B cell (primary cell): ENCODE measurements at regions not wholly inside any gene's neighbourhood (a gene's known extent, or its start where the extent isn't known, plus 50 kb on each side); places are given as distances from the start of the nearest gene placed in this dataset.

Source experiments
- ATAC-seq: fragments of 200-7000 bp; cut with Tn5 transposase; one replicate; pipeline ENCODE4 v1.10.0; 2021; ENCODE audit warnings: low read depth, mild to moderate bottlenecking, moderate number of reproducible peaks, moderate library complexity
- CTCF ChIA-PET: fragments of 350-600 bp; sonication (Branson Sonifier 250); formaldehyde crosslinking; loops from one replicate; lab custom pipeline; 2021; ENCODE audit warnings: antibody characterized with exemption, inconsistent platforms; lab: Charles Lee
- POLR2A ChIA-PET: fragments of 350-600 bp; sonication (Branson Sonifier 250); formaldehyde crosslinking; loops from one replicate; lab custom pipeline; 2021; ENCODE audit warnings: antibody characterized with exemption; lab: Charles Lee
- DNase-seq: peaks from one replicate; pipeline ENCODE4 v3.0.0; 2013
- H2AFZ ChIP-seq: 2 replicates; pipeline ENCODE4 v1.6.1; 2012; ENCODE audit warnings: mild to moderate bottlenecking, low read depth, low read length; ENCODE audit not compliant: insufficient read depth, poor library complexity, severe bottlenecking
- H3K27ac ChIP-seq, 2 donors: 1 replicate in 1 of 2; 2 replicates in 1 of 2; pipeline ENCODE4 v1.5.1; 2012 to 2013; ENCODE audit warnings: low read length in 2 of 2, mild to moderate bottlenecking in 2 of 2, moderate library complexity in 1 of 2
- H3K27me3 ChIP-seq, 4 experiments: fragments of 200-600 bp in 1 of 4; sonication (generic) in 1 of 4; replicated peaks in 1 of 4; 1 replicate in 2 of 4; 2 replicates in 2 of 4; pipeline versions ENCODE4 v1.6.1 to v1.7.0; 2013 to 2016; ENCODE audit warnings: low read length in 3 of 4, mild to moderate bottlenecking in 2 of 4, mixed read lengths in 1 of 4, moderate library complexity in 1 of 4; ENCODE audit not compliant: insufficient read depth in 4 of 4, control insufficient read depth in 3 of 4; ENCODE audit errors: control extremely low read depth in 1 of 4
- H3K36me3 ChIP-seq, 2 experiments: replicated peaks in 1 of 2; 1 replicate in 1 of 2; 2 replicates in 1 of 2; pipeline versions ENCODE4 v1.6.1 to v1.7.1; 2013; ENCODE audit warnings: low read length in 1 of 2; ENCODE audit not compliant: insufficient read depth in 2 of 2, control insufficient read depth in 1 of 2; ENCODE audit errors: control extremely low read depth in 1 of 2, extremely low read depth in 1 of 2
- H3K4me1 ChIP-seq, 2 donors: fragments of 200-600 bp in 1 of 2; sonication (generic) in 1 of 2; 1 replicate in 1 of 2; 2 replicates in 1 of 2; pipeline versions ENCODE4 v1.5.1 to v1.6.1; 2013 to 2017; ENCODE audit warnings: low read length in 2 of 2; ENCODE audit not compliant: control insufficient read depth in 2 of 2, insufficient read depth in 2 of 2
- H3K4me2 ChIP-seq: replicated peaks from 2 replicates; pipeline ENCODE3; 2012; ENCODE audit warnings: mild to moderate bottlenecking, low read depth, low read length; ENCODE audit not compliant: poor library complexity, severe bottlenecking
- H3K4me3 ChIP-seq, 5 experiments: fragments of 200-600 bp in 1 of 5; sonication (generic) in 1 of 5; 1 replicate in 3 of 5; 2 replicates in 2 of 5; pipeline versions ENCODE4 v1.5.1 to v1.7.0; 2011 to 2016; ENCODE audit warnings: low read length in 4 of 5, mild to moderate bottlenecking in 4 of 5, low read depth in 2 of 5, control low read depth in 1 of 5, moderate library complexity in 1 of 5; ENCODE audit not compliant: insufficient read depth in 1 of 5; ENCODE audit errors: control extremely low read depth in 1 of 5, extremely low read depth in 1 of 5
- H3K79me2 ChIP-seq: fragments of 200-600 bp; sonication (generic); one replicate; pipeline ENCODE4 v1.6.0; 2016; ENCODE audit warnings: low read length; ENCODE audit not compliant: control insufficient read depth, insufficient read depth
- H3K9ac ChIP-seq: fragments of 200-600 bp; sonication (generic); 2 replicates; pipeline ENCODE4 v1.6.1; 2017; ENCODE audit warnings: mild to moderate bottlenecking, low read length, moderate library complexity
- H3K9me3 ChIP-seq, 3 donors: one replicate each; pipeline versions ENCODE4 v1.6.1 to v1.7.1; 2013; ENCODE audit warnings: low read length in 2 of 3; ENCODE audit not compliant: control insufficient read depth in 2 of 3, insufficient read depth in 1 of 3; ENCODE audit errors: control extremely low read depth in 1 of 3
- H4K20me1 ChIP-seq: 2 replicates; pipeline ENCODE4 v1.6.0; 2012; ENCODE audit warnings: mild to moderate bottlenecking, low read length; ENCODE audit not compliant: insufficient read depth, control insufficient read depth, poor library complexity, severe bottlenecking
- H3K27ac Mint-ChIP-seq: one replicate; pipeline ENCODE4 v1.8.0; 2021; ENCODE audit warnings: mixed read lengths
- H3K27me3 Mint-ChIP-seq: one replicate; pipeline ENCODE4 v1.8.0; 2021; ENCODE audit warnings: mixed read lengths
- H3K4me1 Mint-ChIP-seq: one replicate; pipeline ENCODE4 v1.8.0; 2021; ENCODE audit warnings: mixed read lengths
- H3K4me3 Mint-ChIP-seq: one replicate; pipeline ENCODE4 v1.8.0; 2021; ENCODE audit warnings: mixed read lengths
- H3K9me3 Mint-ChIP-seq: one replicate; pipeline ENCODE4 v1.8.0; 2022; ENCODE audit warnings: mixed read lengths; ENCODE audit not compliant: insufficient read depth
- EZH2 ChIP-seq: IDR thresholded peaks from 2 replicates; pipeline ENCODE4 v1.6.1; 2012; ENCODE audit warnings: borderline replicate concordance, low read depth, mild to moderate bottlenecking, moderate library complexity, low read length; ENCODE audit not compliant: insufficient read depth, poor library complexity, severe bottlenecking
- WGBS: methylation state at CpG from one replicate; pipeline ENCODE4 v1.1.5; 2013; ENCODE audit warnings: missing lambda C conversion rate; ENCODE audit not compliant: insufficient coverage; 5-methylcytosine and 5-hydroxymethylcytosine counted together
- intact Hi-C: fragments of 100-400 bp; cut with micrococcal nuclease; formaldehyde crosslinking; loops from one replicate; pipeline ENCODE4 v1.10.0; 2022
- TF ChIP-seq, protein P1 (sequence below): fragments of 200-600 bp; IDR thresholded peaks from one replicate; pipeline ENCODE4 v1.8.0; 2022; ENCODE audit warnings: antibody characterized with exemption, mild to moderate bottlenecking

- H3K4me2 ChIP-seq = no peak overlapping the region
- CTCF ChIA-PET = no interaction called here
- H3K27ac ChIP-seq = no peak overlapping the region
- 100% methylated on average over 3 of the region's 5 CpGs for WGBS
- no peaks in the 10 kb centered on the region for H3K27me3 ChIP-seq
- H3K9ac ChIP-seq = no peak overlapping the region
- peaks cover 11% of the 10 kb centered on the region for H3K27me3 Mint-ChIP-seq
- H3K4me1 ChIP-seq = no peaks in the 10 kb centered on the region
- H3K9me3 ChIP-seq = no peaks in the 10 kb centered on the region
- DNase-seq = no peak
- H3K4me3 ChIP-seq = no peak overlapping the region
- no peaks in the 10 kb centered on the region for H3K36me3 ChIP-seq
- no peak for ATAC-seq
- no peaks in the 10 kb centered on the region for H4K20me1 ChIP-seq
- H3K27ac Mint-ChIP-seq = no peak overlapping the region
- no peak overlapping the region for H3K4me3 Mint-ChIP-seq
- POLR2A ChIA-PET = no interaction called here
- no peak overlapping the region for H2AFZ ChIP-seq
- intact Hi-C loops = no loop called here
- H3K4me1 Mint-ChIP-seq = no peaks in the 10 kb centered on the region
- no peaks in the 10 kb centered on the region for H3K79me2 ChIP-seq
- no peak for TF ChIP-seq EZH2
- TF ChIP-seq, protein P1, sequence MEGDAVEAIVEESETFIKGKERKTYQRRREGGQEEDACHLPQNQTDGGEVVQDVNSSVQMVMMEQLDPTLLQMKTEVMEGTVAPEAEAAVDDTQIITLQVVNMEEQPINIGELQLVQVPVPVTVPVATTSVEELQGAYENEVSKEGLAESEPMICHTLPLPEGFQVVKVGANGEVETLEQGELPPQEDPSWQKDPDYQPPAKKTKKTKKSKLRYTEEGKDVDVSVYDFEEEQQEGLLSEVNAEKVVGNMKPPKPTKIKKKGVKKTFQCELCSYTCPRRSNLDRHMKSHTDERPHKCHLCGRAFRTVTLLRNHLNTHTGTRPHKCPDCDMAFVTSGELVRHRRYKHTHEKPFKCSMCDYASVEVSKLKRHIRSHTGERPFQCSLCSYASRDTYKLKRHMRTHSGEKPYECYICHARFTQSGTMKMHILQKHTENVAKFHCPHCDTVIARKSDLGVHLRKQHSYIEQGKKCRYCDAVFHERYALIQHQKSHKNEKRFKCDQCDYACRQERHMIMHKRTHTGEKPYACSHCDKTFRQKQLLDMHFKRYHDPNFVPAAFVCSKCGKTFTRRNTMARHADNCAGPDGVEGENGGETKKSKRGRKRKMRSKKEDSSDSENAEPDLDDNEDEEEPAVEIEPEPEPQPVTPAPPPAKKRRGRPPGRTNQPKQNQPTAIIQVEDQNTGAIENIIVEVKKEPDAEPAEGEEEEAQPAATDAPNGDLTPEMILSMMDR = no peak
- H3K9me3 Mint-ChIP-seq = no peaks in the 10 kb centered on the region
These were observed 93.5 kb upstream of the HNRNPA3 start for GRCh38 chr2:177119099-177119498.

DNA sequence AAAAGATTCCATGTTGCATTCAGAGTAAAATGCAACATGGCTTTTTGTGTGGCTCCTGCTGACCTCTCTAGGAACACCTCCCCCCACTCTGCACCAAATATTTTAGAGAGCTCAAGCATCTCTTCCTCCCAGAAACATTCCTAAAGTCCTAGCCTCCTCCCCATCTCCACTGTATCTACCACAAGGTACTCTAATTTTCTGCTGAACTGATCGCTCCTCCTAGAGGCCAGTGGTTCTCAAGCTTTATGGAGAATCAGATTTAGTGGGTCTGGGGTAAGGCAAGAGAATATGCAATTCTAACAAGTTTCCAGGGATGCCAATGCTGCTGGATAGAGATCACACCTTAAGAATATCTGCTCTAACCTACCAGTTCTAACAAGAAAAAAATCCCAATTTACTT is 89.5 kb upstream of the HNRNPA3 start:
- peaks cover 11% of the 10 kb centered on the region for H3K27me3 Mint-ChIP-seq
- Histone ChIP-seq H3K4me3 (no peak overlapping the region), H3K4me2 (no peak overlapping the region), H3K27ac (no peak overlapping the region), H4K20me1 (no peaks in the 10 kb centered on the region), H3K4me1 (no peaks in the 10 kb centered on the region), H3K27me3 (no peaks in the 10 kb centered on the region), H3K79me2 (no peaks in the 10 kb centered on the region), H3K9me3 (peaks cover 0 to 6% (median 4%) of the 10 kb centered on the region in 3 donors), H3K9ac (no peak overlapping the region), H3K36me3 (no peaks in the 10 kb centered on the region), H2AFZ (no peak overlapping the region)
- intact Hi-C loops = no loop called here
- no CpG with 5 or more reads among the region's 1 CpG for WGBS
- ChIA-PET CTCF (no interaction called here), POLR2A (no interaction called here)
- H3K27ac Mint-ChIP-seq = no peak overlapping the region
- H3K9me3 Mint-ChIP-seq = peaks cover 2% of the 10 kb centered on the region
- no peak for ATAC-seq
- no peak overlapping the region for H3K4me3 Mint-ChIP-seq
- no peak for DNase-seq
- no peaks in the 10 kb centered on the region for H3K4me1 Mint-ChIP-seq
- TF ChIP-seq EZH2 = no peak
- TF ChIP-seq, protein P1 = no peak
